Transverse colon (tissue), 4 donors: ENCODE measurements at regions not wholly inside any gene's neighbourhood (a gene's known extent, or its start where the extent isn't known, plus 50 kb on each side); places are given as distances from the start of the nearest gene placed in this dataset.
A peak's percentile ranks its signal among the peaks of the same experiment; 100 is the strongest.

Experiments
- DNase-seq: peaks from one replicate; pipeline ENCODE4 v3.0.0-alpha.2; 2019
- H3K27ac ChIP-seq, 4 donors: fragments of 200-600 bp; sonication (generic); 2 replicates each; pipeline ENCODE4 v1.5.1; 2016 to 2018; ENCODE audit warnings: inconsistent platforms in 4 of 4
- H3K27me3 ChIP-seq: fragments of 200-600 bp; sonication (generic); 2 replicates; pipeline ENCODE4 v1.5.1; 2017; ENCODE audit warnings: inconsistent platforms
- H3K36me3 ChIP-seq, 4 donors: fragments of 200-600 bp; sonication (generic); 2 replicates each; pipeline ENCODE4 v1.5.1; 2017 to 2019; ENCODE audit warnings: inconsistent platforms in 4 of 4
- H3K4me1 ChIP-seq, 4 donors: fragments of 200-600 bp; sonication (generic); 2 replicates each; pipeline ENCODE4 v1.5.1; 2017 to 2020; ENCODE audit warnings: inconsistent platforms in 4 of 4
- H3K4me3 ChIP-seq, 4 donors: fragments of 200-600 bp; sonication (generic); 1 replicate in 1 of 4; 2 replicates in 3 of 4; pipeline versions ENCODE4 v1.5.1 to v1.6.1; 2017 to 2019; ENCODE audit warnings: inconsistent platforms in 4 of 4
- H3K9me3 ChIP-seq, 2 donors: fragments of 200-600 bp; sonication (generic); 2 replicates each; pipeline ENCODE4 v1.5.1; 2017 to 2019; ENCODE audit warnings: inconsistent platforms in 2 of 2
- CTCF ChIP-seq, 5 experiments: fragments of 200-600 bp in 3 of 5; fragments of 450-650 bp in 2 of 5; sonication (generic) in 3 of 5; IDR thresholded peaks; 1 replicate in 2 of 5; 2 replicates in 3 of 5; pipeline ENCODE4 v1.5.1; 2016 to 2017; ENCODE audit warnings: antibody characterized with exemption in 5 of 5, inconsistent platforms in 3 of 5, mild to moderate bottlenecking in 2 of 5, moderate library complexity in 1 of 5
- EP300 ChIP-seq: sonication (generic); formaldehyde crosslinking; IDR thresholded peaks from one replicate; pipeline ENCODE4 v1.6.1; 2017; ENCODE audit warnings: antibody characterized with exemption, low read depth
- POLR2A ChIP-seq: fragments of 450-650 bp; IDR thresholded peaks from one replicate; pipeline ENCODE4 v1.6.1; 2016; ENCODE audit warnings: antibody characterized with exemption, mild to moderate bottlenecking, moderate library complexity
- POLR2AphosphoS5 ChIP-seq, 3 donors: sonication (generic); formaldehyde crosslinking; IDR thresholded peaks; one replicate each; pipeline ENCODE4 v1.6.1; 2016; ENCODE audit warnings: antibody characterized with exemption in 3 of 3
- WGBS, 2 donors: methylation state at CpG; one replicate each; pipeline ENCODE4 v1.1.5; 2018; ENCODE audit warnings: low coverage in 1 of 2; 5-methylcytosine and 5-hydroxymethylcytosine counted together
- in situ Hi-C, 4 donors: fragments of 200-750 bp; cut with MboI; loops; one replicate each; pipeline versions ENCODE4 v1.15.0 to v1.15.1; 2017; ENCODE audit warnings: low sequenced_read_pairs in 3 of 4, low pct_ligation_motif_present in 1 of 4, low pct_unique_long_range_greater_than_20kb in 1 of 4
- intact Hi-C: fragments of 100-400 bp; cut with DNase I; formaldehyde crosslinking; loops from one replicate; pipeline ENCODE4 v1.15.1; 2023; ENCODE audit warnings: low total_unique reads

GRCh38 chr6:12481292-12481691, 191.1 kb downstream of the EDN1 start:
- no peak for TF ChIP-seq POLR2A
- no peak for TF ChIP-seq EP300
- TF ChIP-seq POLR2AphosphoS5 (IDR thresholded peaks at IDR 0.05) = no peak
- Histone ChIP-seq H3K27me3 (no peaks in the 10 kb centered on the region), H3K4me1 (peaks cover 0 to 3% (median 0%) of the 10 kb centered on the region in 4 donors), H3K4me3 (no peak overlapping the region), H3K27ac (no peak overlapping the region), H3K36me3 (no peaks in the 10 kb centered on the region), H3K9me3 (no peaks in the 10 kb centered on the region)
- intact Hi-C loops = no loop called here
- 94 to 100% methylated on average over 2 of the region's 2 CpGs for WGBS, 2 donors
- no peak for DNase-seq
- in situ Hi-C loops = no loop called here

GRCh38 chr6:12481850-12482249, 191.7 kb downstream of the EDN1 start:
- in situ Hi-C loops = no loop called here
- Histone ChIP-seq H3K4me3 (no peak overlapping the region), H3K4me1 (peaks cover 0 to 3% (median 0%) of the 10 kb centered on the region in 4 donors), H3K27me3 (no peaks in the 10 kb centered on the region), H3K36me3 (no peaks in the 10 kb centered on the region), H3K27ac (no peak overlapping the region), H3K9me3 (no peaks in the 10 kb centered on the region)
- no peak for DNase-seq
- 89 to 94% methylated on average over 2 of the region's 2 CpGs for WGBS, 2 donors
- intact Hi-C loops = no loop called here
- TF ChIP-seq POLR2AphosphoS5 (IDR thresholded peaks at IDR 0.05) = no peak
- TF ChIP-seq EP300 = no peak
- TF ChIP-seq POLR2A = no peak
- TF ChIP-seq CTCF (IDR thresholded peaks at IDR 0.05) = no peak

- no peaks in the 10 kb centered on the region for H3K36me3 ChIP-seq
- 81 to 82% methylated on average over 5 of the region's 5 CpGs for WGBS, 2 donors
- peaks cover 0 to 3% (median 0%) of the 10 kb centered on the region in 4 donors for H3K4me1 ChIP-seq
- no peak for TF ChIP-seq POLR2AphosphoS5 (IDR thresholded peaks at IDR 0.05)
- no peak for TF ChIP-seq POLR2A
- peak in 2 of 5 experiments; percentile 10 to 12 for TF ChIP-seq CTCF (IDR thresholded peaks at IDR 0.05)
- no peaks in the 10 kb centered on the region for H3K27me3 ChIP-seq
- in situ Hi-C loops (no loop called here), intact Hi-C loops (no loop called here)
- DNase-seq = no peak
- H3K9me3 ChIP-seq = no peaks in the 10 kb centered on the region
- H3K4me3 ChIP-seq = no peak overlapping the region
- H3K27ac ChIP-seq = no peak overlapping the region
Observed at GRCh38 chr6:12482386-12483375, 192.5 kb downstream of the EDN1 start.

- 56 to 63% methylated on average over 2 to 5 of the region's 5 CpGs for WGBS, 2 donors
- Histone ChIP-seq H3K4me3 (peak overlapping the region in 1 of 4 donors; percentile 4), H3K36me3 (no peaks in the 10 kb centered on the region), H3K4me1 (peaks cover 0 to 3% (median 0%) of the 10 kb centered on the region in 4 donors), H3K9me3 (no peaks in the 10 kb centered on the region), H3K27ac (no peak overlapping the region), H3K27me3 (no peaks in the 10 kb centered on the region)
- no peak for DNase-seq
- TF ChIP-seq POLR2A (no peak), POLR2AphosphoS5 (IDR thresholded peaks at IDR 0.05) (no peak), EP300 (no peak), CTCF (IDR thresholded peaks at IDR 0.05) (no peak)
- in situ Hi-C loops (no loop called here), intact Hi-C loops (no loop called here)
Observed at GRCh38 chr6:12483712-12484111, 193.6 kb downstream of the EDN1 start.
